HepG2 (cell line): ENCODE measurements at regions not wholly inside any gene's neighbourhood (a gene's known extent, or its start where the extent isn't known, plus 50 kb on each side); places are given as distances from the start of the nearest gene placed in this dataset.

Experiments
- ATF7-NPFF ChIP-seq: sonication (generic); formaldehyde crosslinking; IDR thresholded peaks from 2 replicates; pipeline ENCODE4 v1.8.1; 2023; ENCODE audit warnings: mild to moderate bottlenecking, low read depth, missing genetic modification reagents, moderate library complexity
- CTCF ChIP-seq: sonication (generic); formaldehyde crosslinking; IDR thresholded peaks from 2 replicates; pipeline ENCODE4 v1.5.0; 2020; ENCODE audit warnings: mild to moderate bottlenecking, missing genetic modification reagents, moderate library complexity
- EP300 ChIP-seq, 3 experiments: sonication (generic) in 1 of 3; formaldehyde crosslinking in 1 of 3; IDR thresholded peaks; 2 replicates each; pipeline versions ENCODE4 v1.5.1 to v1.6.1; 2011 to 2020; ENCODE audit warnings: low read depth in 2 of 3, low read length in 2 of 3, borderline replicate concordance in 1 of 3, improper control_type of control experiment in 1 of 3, mild to moderate bottlenecking in 1 of 3, missing genetic modification reagents in 1 of 3, moderate library complexity in 1 of 3
- EZH2 ChIP-seq: conservative IDR thresholded peaks from 2 replicates; pipeline ENCODE4 v1.6.1; 2012; ENCODE audit warnings: mild to moderate bottlenecking, low read depth, low read length, moderate library complexity
- IRX3 ChIP-seq: sonication (generic); formaldehyde crosslinking; IDR thresholded peaks from 2 replicates; pipeline ENCODE4 v1.8.1; 2023; ENCODE audit warnings: mild to moderate bottlenecking, low read depth, missing genetic modification reagents, borderline replicate concordance
- KMT2A ChIP-seq: sonication (generic); formaldehyde crosslinking; IDR thresholded peaks from 2 replicates; pipeline ENCODE4 v1.4.0; 2020; ENCODE audit warnings: missing genetic modification reagents
- MLLT10 ChIP-seq: sonication (generic); formaldehyde crosslinking; IDR thresholded peaks from 2 replicates; pipeline ENCODE4 v1.4.0; 2020; ENCODE audit warnings: missing genetic modification reagents
- NONO ChIP-seq, 2 experiments: fragments of 450-650 bp in 1 of 2; sonication (generic) in 1 of 2; formaldehyde crosslinking in 1 of 2; IDR thresholded peaks in 1 of 2; conservative IDR thresholded peaks in 1 of 2; 2 replicates each; pipeline versions ENCODE4 v1.6.1 to v1.8.0; 2017 to 2022; ENCODE audit warnings: mild to moderate bottlenecking in 1 of 2, missing genetic modification reagents in 1 of 2, moderate library complexity in 1 of 2
- RFX5 ChIP-seq: IDR thresholded peaks from 2 replicates; pipeline ENCODE4 v1.6.1; 2011; ENCODE audit warnings: low read depth, low read length, improper control_type of control experiment
- SRSF1 ChIP-seq: fragments of 200-400 bp; formaldehyde crosslinking; optimal IDR thresholded peaks from 2 replicates; pipeline ENCODE3; 2017; ENCODE audit warnings: mild to moderate bottlenecking, low read depth, low read length, moderate library complexity
- SRY ChIP-seq: sonication (generic); formaldehyde crosslinking; IDR thresholded peaks from 2 replicates; pipeline ENCODE4 v1.8.0; 2022; ENCODE audit warnings: mild to moderate bottlenecking, missing genetic modification reagents
- ZBTB33 ChIP-seq: sonication (generic); formaldehyde crosslinking; IDR thresholded peaks from 2 replicates; pipeline ENCODE4 v1.4.0; 2020; ENCODE audit warnings: missing genetic modification reagents
- ZNF274 ChIP-seq: sonication (generic); formaldehyde crosslinking; IDR thresholded peaks from 2 replicates; pipeline ENCODE4 v1.5.1; 2020; ENCODE audit warnings: mild to moderate bottlenecking, missing genetic modification reagents

- no peak for TF ChIP-seq KMT2A (CRISPR knock-in tag)
- no peak for TF ChIP-seq NONO (IDR thresholded peaks at IDR 0.05)
- TF ChIP-seq NONO (CRISPR knock-in tag; conservative IDR thresholded peaks at IDR 0.05) = no peak
- TF ChIP-seq RFX5 = no peak
- no peak for TF ChIP-seq MLLT10 (CRISPR knock-in tag)
- TF ChIP-seq ZBTB33 = no peak
- TF ChIP-seq ATF7-NPFF (CRISPR knock-in tag) = no peak
- no peak for TF ChIP-seq IRX3 (CRISPR knock-in tag)
- no peak for TF ChIP-seq ZNF274 (CRISPR knock-in tag)
- TF ChIP-seq SRSF1 = no peak
- TF ChIP-seq SRY (CRISPR knock-in tag) = no peak
- TF ChIP-seq EP300 (IDR thresholded peaks at IDR 0.05; ENCODE audit: low read depth in 2 of 2, low read length in 2 of 2) = no peak
- no peak for TF ChIP-seq EP300 (CRISPR knock-in tag; IDR thresholded peaks at IDR 0.05; ENCODE audit: borderline replicate concordance)
- no peak for TF ChIP-seq EZH2
- no peak for TF ChIP-seq CTCF (CRISPR knock-in tag)
These were observed 74.5 kb downstream of the OAT start for GRCh38 chr10:124344266-124344590.
